ENCODE measurements at regions not wholly inside any gene's neighbourhood (a gene's known extent, or its start where the extent isn't known, plus 50 kb on each side); places are given as distances from the start of the nearest gene placed in this dataset.

- Histone ChIP-seq H3K9me3 (ENCODE audit: control insufficient read depth, insufficient read depth, low read depth, low read length) (no peaks in the 10 kb centered on the region), H3K36me3 (ENCODE audit: control insufficient read depth in 2 of 2, insufficient read depth in 1 of 2, low read length in 2 of 2) (no peaks in the 10 kb centered on the region), H3K4me3 (ENCODE audit: low read depth, low read length) (no peak overlapping the region), H3K4me1 (ENCODE audit: control insufficient read depth, insufficient read depth, low read length) (no peaks in the 10 kb centered on the region), H3K27ac (ENCODE audit: extremely low read depth, low read depth, low read length) (no peak overlapping the region)
- TF ChIP-seq YY2 (tag by site-specific recombination; IDR thresholded peaks at IDR 0.05) (no peak), ZNF10 (tag by site-specific recombination; IDR thresholded peaks at IDR 0.05) (no peak), ZSCAN23 (tag by site-specific recombination; IDR thresholded peaks at IDR 0.05) (no peak), PRDM6 (tag by site-specific recombination; IDR thresholded peaks at IDR 0.05) (no peak), ZNF776 (tag by site-specific recombination; IDR thresholded peaks at IDR 0.05; ENCODE audit: borderline replicate concordance) (no peak), ZNF239 (tag by site-specific recombination; IDR thresholded peaks at IDR 0.05) (no peak), ZNF785 (tag by site-specific recombination; IDR thresholded peaks at IDR 0.05) (no peak), ZNF280D (tag by site-specific recombination; IDR thresholded peaks at IDR 0.05) (no peak)
- CTCF ChIA-PET = interaction anchor here (0.6 to 0.9 kb wide), 2 partner anchors 17 to 23 kb away, joined by 3 read pairs; no protein-coding TSS in a partner anchor
- POLR2A ChIA-PET = no interaction called here
These were observed 110.7 kb upstream of the CTSC start for GRCh38 chr11:88448131-88448670.

- H3K4me1 ChIP-seq (ENCODE audit: control insufficient read depth, insufficient read depth, low read length) = no peaks in the 10 kb centered on the region
- CTCF ChIA-PET = interaction anchor here (0.9 kb wide), 1 partner anchor 24 kb away, joined by 3 read pairs; no protein-coding TSS in a partner anchor
These were observed 109.7 kb upstream of the CTSC start for GRCh38 chr11:88447281-88447680.

More at GRCh38 chr11:88447281-88447680, 109.7 kb upstream of the CTSC start:
- TF ChIP-seq ZNF544 (tag by site-specific recombination; IDR thresholded peaks at IDR 0.05) = no peak
- no peak for TF ChIP-seq KLF1 (tag by site-specific recombination; IDR thresholded peaks at IDR 0.05)
- no peak for TF ChIP-seq KLF7 (tag by site-specific recombination; IDR thresholded peaks at IDR 0.05; ENCODE audit: borderline replicate concordance)
- no peak for TF ChIP-seq PATZ1 (tag by site-specific recombination; IDR thresholded peaks at IDR 0.05)
- TF ChIP-seq ZNF202 (tag by site-specific recombination; IDR thresholded peaks at IDR 0.05; ENCODE audit: borderline replicate concordance) = no peak
- TF ChIP-seq ZNF561 (tag by site-specific recombination; IDR thresholded peaks at IDR 0.05; ENCODE audit: borderline replicate concordance) = no peak
- TF ChIP-seq KLF17 (tag by site-specific recombination; IDR thresholded peaks at IDR 0.05) = no peak
- no peak for TF ChIP-seq ZNF747 (tag by site-specific recombination; IDR thresholded peaks at IDR 0.05)
- TF ChIP-seq SP3 (tag by site-specific recombination; IDR thresholded peaks at IDR 0.05) = no peak
- TF ChIP-seq ZNF175 (tag by site-specific recombination; IDR thresholded peaks at IDR 0.05) = no peak
- no peak for TF ChIP-seq ZNF704 (tag by site-specific recombination; IDR thresholded peaks at IDR 0.05)
- TF ChIP-seq ZNF133 (tag by site-specific recombination; IDR thresholded peaks at IDR 0.05) = no peak
- no peak for TF ChIP-seq KLF9 (tag by site-specific recombination; IDR thresholded peaks at IDR 0.05; ENCODE audit: low read depth)
- no peak for TF ChIP-seq MYNN (tag by site-specific recombination; IDR thresholded peaks at IDR 0.05; ENCODE audit: borderline replicate concordance)
- no peak for TF ChIP-seq REST (tag by site-specific recombination; IDR thresholded peaks at IDR 0.05)
- POLR2A ChIA-PET = no interaction called here
- Histone ChIP-seq H3K27ac (ENCODE audit: extremely low read depth, low read depth, low read length) (no peak overlapping the region), H3K4me3 (ENCODE audit: low read depth, low read length) (no peak overlapping the region), H3K36me3 (ENCODE audit: control insufficient read depth in 2 of 2, insufficient read depth in 1 of 2, low read length in 2 of 2) (no peaks in the 10 kb centered on the region), H3K9me3 (ENCODE audit: control insufficient read depth, insufficient read depth, low read depth, low read length) (no peaks in the 10 kb centered on the region)

Measured in HEK293 (cell line).